ENCODE measurements at regions not wholly inside any gene's neighbourhood (a gene's known extent, or its start where the extent isn't known, plus 50 kb on each side); places are given as distances from the start of the nearest gene placed in this dataset.

DNA sequence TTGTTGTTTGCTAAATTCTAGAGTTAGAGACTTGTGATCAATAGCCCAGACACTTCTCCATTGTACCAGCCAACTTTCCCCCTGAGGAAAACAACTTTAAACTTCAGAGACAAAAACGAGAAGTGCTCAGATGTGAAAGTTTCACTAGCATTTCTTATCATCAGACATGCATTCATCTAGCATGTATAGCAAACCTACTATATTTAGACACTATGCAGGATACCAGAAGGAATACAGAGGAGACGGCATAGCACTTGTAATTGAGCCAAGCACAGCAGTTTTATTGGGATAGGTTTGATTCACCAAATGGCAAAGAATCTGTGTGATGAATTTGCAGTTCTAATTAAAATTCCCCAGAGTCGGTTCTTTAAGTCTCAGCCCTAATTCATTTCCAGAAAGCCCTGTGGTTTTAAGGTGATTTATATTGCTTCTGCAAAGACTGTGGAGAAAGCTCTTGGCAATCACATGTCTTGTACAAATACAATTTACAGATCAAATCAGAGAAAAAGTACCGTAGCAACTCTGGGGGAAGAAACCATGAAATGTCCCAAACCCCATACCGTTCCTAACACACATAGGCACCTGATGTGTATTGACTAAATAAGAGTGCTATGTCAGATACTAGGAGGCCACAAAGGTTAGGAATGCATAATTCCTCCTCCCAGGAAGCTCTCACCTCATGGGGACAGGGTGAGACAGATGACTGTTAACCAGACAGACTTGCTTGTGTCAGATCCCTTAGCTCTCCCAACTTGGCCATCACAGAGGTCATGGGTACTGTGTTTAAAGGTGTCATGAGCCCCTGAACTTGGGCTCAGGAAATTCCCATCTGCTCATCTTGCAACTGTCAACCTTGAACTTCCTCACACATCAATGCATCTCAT lies 69.6 kb upstream of the KRAS start:
- no peak for TF ChIP-seq POLR2A (IDR thresholded peaks at IDR 0.05)
- TF ChIP-seq, protein P1, sequence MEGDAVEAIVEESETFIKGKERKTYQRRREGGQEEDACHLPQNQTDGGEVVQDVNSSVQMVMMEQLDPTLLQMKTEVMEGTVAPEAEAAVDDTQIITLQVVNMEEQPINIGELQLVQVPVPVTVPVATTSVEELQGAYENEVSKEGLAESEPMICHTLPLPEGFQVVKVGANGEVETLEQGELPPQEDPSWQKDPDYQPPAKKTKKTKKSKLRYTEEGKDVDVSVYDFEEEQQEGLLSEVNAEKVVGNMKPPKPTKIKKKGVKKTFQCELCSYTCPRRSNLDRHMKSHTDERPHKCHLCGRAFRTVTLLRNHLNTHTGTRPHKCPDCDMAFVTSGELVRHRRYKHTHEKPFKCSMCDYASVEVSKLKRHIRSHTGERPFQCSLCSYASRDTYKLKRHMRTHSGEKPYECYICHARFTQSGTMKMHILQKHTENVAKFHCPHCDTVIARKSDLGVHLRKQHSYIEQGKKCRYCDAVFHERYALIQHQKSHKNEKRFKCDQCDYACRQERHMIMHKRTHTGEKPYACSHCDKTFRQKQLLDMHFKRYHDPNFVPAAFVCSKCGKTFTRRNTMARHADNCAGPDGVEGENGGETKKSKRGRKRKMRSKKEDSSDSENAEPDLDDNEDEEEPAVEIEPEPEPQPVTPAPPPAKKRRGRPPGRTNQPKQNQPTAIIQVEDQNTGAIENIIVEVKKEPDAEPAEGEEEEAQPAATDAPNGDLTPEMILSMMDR (IDR thresholded peaks at IDR 0.05 in 4 of 5, conservative IDR thresholded peaks at IDR 0.05 in 1 of 5): no peak

Data from gastrocnemius medialis (tissue), 4 donors.